ENCODE measurements at regions not wholly inside any gene's neighbourhood (a gene's known extent, or its start where the extent isn't known, plus 50 kb on each side); places are given as distances from the start of the nearest gene placed in this dataset.
"Not testable (repeated sequence)": the region's sequence is repeated elsewhere in the genome, so short reads cannot be mapped to it uniquely, and the experiment has no call there.

DNA sequence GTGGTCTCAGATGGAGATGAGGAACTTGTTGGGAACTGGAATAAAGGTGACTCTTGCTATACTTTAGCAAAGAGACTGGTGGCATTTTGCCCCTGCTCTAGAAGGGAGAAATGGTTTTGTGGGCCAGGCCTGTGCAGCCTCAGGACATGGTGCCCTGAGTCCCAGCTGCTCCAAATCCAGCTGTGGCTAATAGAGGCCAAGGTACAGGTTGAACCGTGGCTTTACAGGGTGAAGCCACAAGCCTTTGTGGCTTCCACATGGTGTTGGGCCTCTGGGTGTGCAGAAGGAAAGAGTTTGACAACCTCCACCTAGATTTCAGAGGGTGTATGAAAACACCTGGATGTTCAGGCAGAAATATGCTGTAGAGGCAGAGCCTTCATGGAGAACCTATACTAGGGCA is 586.0 kb downstream of the FLRT2 start:
- ChIA-PET POLR2A (no interaction called here), CTCF (no interaction called here)
- Mint-ChIP-seq H3K27ac (no peak overlapping the region), H3K36me3 (ENCODE audit: low read depth) (peaks cover 41% of the 10 kb centered on the region), H3K27me3 (no peaks in the 10 kb centered on the region), H3K4me1 (ENCODE audit: low read depth) (no peaks in the 10 kb centered on the region), H3K4me3 (no peak overlapping the region), H3K9me3 (peaks cover 14% of the 10 kb centered on the region)
- ATAC-seq (ENCODE audit: poor library complexity) (no peak), DNase-seq (no peak)
- intact Hi-C loops (cut with DNase I, micrococcal nuclease), result no loop called here
- Histone ChIP-seq H3K4me1 (ENCODE audit: insufficient read depth, low read length) (no peaks in the 10 kb centered on the region), H3K9me3 (ENCODE audit: control insufficient read depth in 1 of 2, insufficient read depth in 1 of 2, low read length in 2 of 2) (peaks cover 3 to 16% of the 10 kb centered on the region in 2 experiments), H3K4me3 (ENCODE audit: low read length) (no peak overlapping the region), H3K27ac (ENCODE audit: low read depth in 1 of 2, low read length in 2 of 2) (no peak overlapping the region), H3K27me3 (ENCODE audit: control insufficient read depth in 1 of 2, insufficient read depth in 2 of 2, low read length in 2 of 2) (no peaks in the 10 kb centered on the region), H3K36me3 (ENCODE audit: insufficient read depth, low read length) (no peaks in the 10 kb centered on the region)
- TF ChIP-seq, protein P1, sequence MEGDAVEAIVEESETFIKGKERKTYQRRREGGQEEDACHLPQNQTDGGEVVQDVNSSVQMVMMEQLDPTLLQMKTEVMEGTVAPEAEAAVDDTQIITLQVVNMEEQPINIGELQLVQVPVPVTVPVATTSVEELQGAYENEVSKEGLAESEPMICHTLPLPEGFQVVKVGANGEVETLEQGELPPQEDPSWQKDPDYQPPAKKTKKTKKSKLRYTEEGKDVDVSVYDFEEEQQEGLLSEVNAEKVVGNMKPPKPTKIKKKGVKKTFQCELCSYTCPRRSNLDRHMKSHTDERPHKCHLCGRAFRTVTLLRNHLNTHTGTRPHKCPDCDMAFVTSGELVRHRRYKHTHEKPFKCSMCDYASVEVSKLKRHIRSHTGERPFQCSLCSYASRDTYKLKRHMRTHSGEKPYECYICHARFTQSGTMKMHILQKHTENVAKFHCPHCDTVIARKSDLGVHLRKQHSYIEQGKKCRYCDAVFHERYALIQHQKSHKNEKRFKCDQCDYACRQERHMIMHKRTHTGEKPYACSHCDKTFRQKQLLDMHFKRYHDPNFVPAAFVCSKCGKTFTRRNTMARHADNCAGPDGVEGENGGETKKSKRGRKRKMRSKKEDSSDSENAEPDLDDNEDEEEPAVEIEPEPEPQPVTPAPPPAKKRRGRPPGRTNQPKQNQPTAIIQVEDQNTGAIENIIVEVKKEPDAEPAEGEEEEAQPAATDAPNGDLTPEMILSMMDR (IDR thresholded peaks at IDR 0.05), result no peak

DNA sequence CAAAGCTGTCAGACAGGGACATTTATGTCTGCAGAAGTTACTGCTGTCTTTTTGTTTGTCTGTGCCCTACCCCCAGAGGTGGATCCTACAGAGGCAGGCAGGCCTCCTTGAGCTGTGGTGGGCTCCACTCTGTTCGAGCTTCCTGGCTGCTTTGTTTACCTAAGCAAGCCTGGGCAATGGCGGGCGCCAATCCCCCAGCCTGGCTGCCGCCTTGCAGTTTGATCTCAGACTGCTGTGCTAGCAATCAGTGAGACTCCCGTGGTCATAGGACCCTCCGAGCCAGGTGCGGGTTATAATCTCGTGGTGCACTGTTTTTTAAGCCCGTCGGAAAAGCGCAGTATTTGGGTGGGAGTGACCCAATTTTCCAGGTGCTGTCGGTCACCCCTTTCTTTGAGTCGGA is 580.9 kb downstream of the FLRT2 start:
- intact Hi-C loops (cut with DNase I, micrococcal nuclease); H3K27me3 ChIP-seq (ENCODE audit: control insufficient read depth in 1 of 2, insufficient read depth in 2 of 2, low read length in 2 of 2); POLR2A ChIA-PET; H3K27me3 Mint-ChIP-seq; DNase-seq; H3K4me3 ChIP-seq (ENCODE audit: low read length); H3K27ac Mint-ChIP-seq; H3K27ac ChIP-seq (ENCODE audit: low read depth in 1 of 2, low read length in 2 of 2); H3K4me3 Mint-ChIP-seq; H3K9me3 ChIP-seq (ENCODE audit: control insufficient read depth in 1 of 2, insufficient read depth in 1 of 2, low read length in 2 of 2); CTCF ChIA-PET; H3K4me1 Mint-ChIP-seq (ENCODE audit: low read depth); H3K9me3 Mint-ChIP-seq; H3K36me3 ChIP-seq (ENCODE audit: insufficient read depth, low read length); ATAC-seq (ENCODE audit: poor library complexity); H3K4me1 ChIP-seq (ENCODE audit: insufficient read depth, low read length): not testable (repeated sequence)
- peaks cover 20% of the 10 kb centered on the region for H3K36me3 Mint-ChIP-seq (ENCODE audit: low read depth)

DNA sequence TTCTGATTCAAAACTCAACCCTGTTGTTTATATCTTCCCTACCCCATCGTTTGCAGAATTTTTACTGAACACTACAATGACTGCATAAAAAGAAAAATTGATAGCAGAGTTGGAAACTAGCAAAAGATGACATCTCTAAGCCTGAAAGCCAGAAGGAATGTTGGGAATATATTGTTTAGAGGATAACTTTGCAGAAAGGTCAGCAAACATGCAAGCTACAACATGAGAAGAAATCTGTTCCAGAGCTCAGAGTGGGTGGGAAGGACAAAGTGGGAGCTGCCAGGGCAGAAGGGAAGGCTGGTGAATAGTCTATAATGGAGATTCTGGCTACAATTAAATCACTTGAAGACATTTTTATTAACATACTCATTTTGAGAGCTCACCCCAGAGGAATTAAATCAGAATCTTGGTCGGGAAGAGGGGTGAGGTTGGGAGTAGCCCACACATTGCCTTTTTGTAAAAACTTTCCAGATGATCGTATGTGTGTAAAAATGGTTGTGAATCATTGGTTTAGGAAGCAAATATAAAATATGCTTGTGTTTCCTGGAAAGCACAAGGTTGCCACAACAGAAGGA is 574.8 kb downstream of the FLRT2 start:
- DNase-seq (no peak), ATAC-seq (ENCODE audit: poor library complexity) (no peak)
- Histone ChIP-seq H3K9me3 (ENCODE audit: control insufficient read depth in 1 of 2, insufficient read depth in 1 of 2, low read length in 2 of 2) (peaks cover 0 to 10% of the 10 kb centered on the region in 2 experiments), H3K4me1 (ENCODE audit: insufficient read depth, low read length) (no peaks in the 10 kb centered on the region), H3K27ac (ENCODE audit: low read depth in 1 of 2, low read length in 2 of 2) (no peak overlapping the region), H3K4me3 (ENCODE audit: low read length) (no peak overlapping the region), H3K27me3 (ENCODE audit: control insufficient read depth in 1 of 2, insufficient read depth in 2 of 2, low read length in 2 of 2) (no peaks in the 10 kb centered on the region), H3K36me3 (ENCODE audit: insufficient read depth, low read length) (no peaks in the 10 kb centered on the region)
- no peak overlapping the region for H3K4me3 Mint-ChIP-seq
- peaks cover 5% of the 10 kb centered on the region for H3K9me3 Mint-ChIP-seq
- CTCF ChIA-PET, result no interaction called here
- intact Hi-C loops (cut with DNase I, micrococcal nuclease), result no loop called here
- H3K4me1 Mint-ChIP-seq (ENCODE audit: low read depth), result no peaks in the 10 kb centered on the region
- H3K27ac Mint-ChIP-seq, result no peak overlapping the region
- POLR2A ChIA-PET, result no interaction called here
- H3K27me3 Mint-ChIP-seq, result no peaks in the 10 kb centered on the region
- peaks cover 31% of the 10 kb centered on the region for H3K36me3 Mint-ChIP-seq (ENCODE audit: low read depth)
- TF ChIP-seq, protein P1 (IDR thresholded peaks at IDR 0.05), result no peak

DNA sequence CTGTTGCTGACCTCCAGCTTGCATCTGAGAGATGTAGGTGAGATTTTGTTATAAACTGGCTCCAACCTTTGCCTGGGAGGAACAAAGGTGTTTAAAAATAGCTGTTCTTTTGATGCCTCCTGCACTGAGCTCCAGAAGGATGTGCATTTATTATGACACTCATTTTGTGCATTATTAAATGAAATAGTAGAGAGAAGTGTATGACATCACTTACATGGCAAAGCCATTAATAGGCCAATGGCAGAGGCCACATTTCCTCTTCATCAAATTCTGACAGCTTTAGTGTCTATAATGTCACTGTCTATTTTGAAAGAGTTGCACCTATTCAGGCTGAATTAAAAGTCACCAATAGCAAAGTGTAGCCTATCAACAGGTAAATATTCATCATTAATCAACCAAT is 564.6 kb downstream of the FLRT2 start:
- Histone ChIP-seq H3K9me3 (ENCODE audit: control insufficient read depth in 1 of 2, insufficient read depth in 1 of 2, low read length in 2 of 2) (peaks cover 0 to 7% of the 10 kb centered on the region in 2 experiments), H3K27ac (ENCODE audit: low read depth in 1 of 2, low read length in 2 of 2) (no peak overlapping the region), H3K27me3 (ENCODE audit: control insufficient read depth in 1 of 2, insufficient read depth in 2 of 2, low read length in 2 of 2) (no peaks in the 10 kb centered on the region), H3K4me3 (ENCODE audit: low read length) (no peak overlapping the region), H3K4me1 (ENCODE audit: insufficient read depth, low read length) (no peaks in the 10 kb centered on the region), H3K36me3 (ENCODE audit: insufficient read depth, low read length) (no peaks in the 10 kb centered on the region)
- ATAC-seq (ENCODE audit: poor library complexity) (no peak), DNase-seq (no peak)
- Mint-ChIP-seq H3K27ac (no peak overlapping the region), H3K27me3 (no peaks in the 10 kb centered on the region), H3K4me1 (ENCODE audit: low read depth) (no peaks in the 10 kb centered on the region), H3K9me3 (peaks cover 9% of the 10 kb centered on the region), H3K4me3 (no peak overlapping the region), H3K36me3 (ENCODE audit: low read depth) (peaks cover 32% of the 10 kb centered on the region)
- intact Hi-C loops (cut with DNase I, micrococcal nuclease), result no loop called here
- ChIA-PET CTCF (no interaction called here), POLR2A (no interaction called here)
- TF ChIP-seq, protein P1 (IDR thresholded peaks at IDR 0.05), result no peak
